GM12865 (cell line): ENCODE measurements at regions not wholly inside any gene's neighbourhood (a gene's known extent, or its start where the extent isn't known, plus 50 kb on each side); places are given as distances from the start of the nearest gene placed in this dataset.

ENCODE experiments used
- DNase-seq: peaks from one replicate; pipeline ENCODE4 v3.0.0; 2010; ENCODE audit warnings: low read depth
- H3K4me3 ChIP-seq: 2 replicates; pipeline ENCODE4 v1.5.1; 2011; ENCODE audit warnings: mild to moderate bottlenecking, low read depth, low read length, control low read depth
- CTCF ChIP-seq: IDR thresholded peaks from 2 replicates; pipeline ENCODE4 v1.5.1; 2011; ENCODE audit warnings: low read length, control low read depth, low read depth, inconsistent platforms; ENCODE audit not compliant: insufficient read depth; ENCODE audit errors: missing control alignments

GRCh38 chr5:14090755-14091154 lies 52.4 kb upstream of the TRIO start:
- no peak overlapping the region for H3K4me3 ChIP-seq
- no peak for TF ChIP-seq CTCF

GRCh38 chr5:14090290-14090689 lies 52.9 kb upstream of the TRIO start:
- no peak overlapping the region for H3K4me3 ChIP-seq
- TF ChIP-seq CTCF: no peak
- no peak for DNase-seq

More at GRCh38 chr5:14090755-14091154, 52.4 kb upstream of the TRIO start:
- DNase-seq: no peak

- no peak overlapping the region for H3K4me3 ChIP-seq
- no peak for DNase-seq
- TF ChIP-seq CTCF: no peak
Measured at GRCh38 chr5:14089198-14089597, 53.9 kb upstream of the TRIO start.

- no peak for TF ChIP-seq CTCF
- no peak for DNase-seq
- no peak overlapping the region for H3K4me3 ChIP-seq
Measured at GRCh38 chr5:14086261-14086660, 56.9 kb upstream of the TRIO start.

GRCh38 chr5:14082973-14083372 lies 60.2 kb upstream of the TRIO start:
- TF ChIP-seq CTCF: no peak
- DNase-seq: no peak
- H3K4me3 ChIP-seq: no peak overlapping the region

GRCh38 chr5:14082523-14082922 lies 60.6 kb upstream of the TRIO start:
- no peak for DNase-seq
- TF ChIP-seq CTCF: no peak
- H3K4me3 ChIP-seq: no peak overlapping the region

GRCh38 chr5:14081791-14082190 lies 61.4 kb upstream of the TRIO start:
- H3K4me3 ChIP-seq: no peak overlapping the region
- no peak for TF ChIP-seq CTCF
- no peak for DNase-seq
